Tibial nerve (tissue), 4 donors: ENCODE measurements at regions not wholly inside any gene's neighbourhood (a gene's known extent, or its start where the extent isn't known, plus 50 kb on each side); places are given as distances from the start of the nearest gene placed in this dataset.
"Not testable (repeated sequence)": the region's sequence is repeated elsewhere in the genome, so short reads cannot be mapped to it uniquely, and the experiment has no call there.

Experiments used
- DNase-seq, 2 donors: peaks; one replicate each; pipeline ENCODE4 v3.0.0-alpha.2; 2019; ENCODE audit warnings: low spot score in 2 of 2
- H3K27ac ChIP-seq, 4 donors: fragments of 200-600 bp; sonication (generic) in 3 of 4; one replicate each; pipeline ENCODE4 v1.5.1; 2017 to 2019; ENCODE audit warnings: mild to moderate bottlenecking in 1 of 4
- H3K27me3 ChIP-seq, 2 donors: fragments of 200-600 bp; sonication (generic) in 1 of 2; one replicate each; pipeline versions ENCODE4 v1.5.1 to v1.6.0; 2017 to 2019
- H3K36me3 ChIP-seq, 3 donors: fragments of 200-600 bp; sonication (generic); one replicate each; pipeline ENCODE4 v1.5.1; 2018 to 2019
- H3K4me1 ChIP-seq, 4 donors: fragments of 200-600 bp; sonication (generic) in 3 of 4; one replicate each; pipeline ENCODE4 v1.5.1; 2017 to 2019
- H3K4me3 ChIP-seq, 4 donors: fragments of 200-600 bp; sonication (generic) in 3 of 4; one replicate each; pipeline ENCODE4 v1.5.1; 2017 to 2019; ENCODE audit warnings: mild to moderate bottlenecking in 1 of 4, moderate library complexity in 1 of 4
- H3K9me3 ChIP-seq, 4 donors: fragments of 200-600 bp; sonication (generic) in 3 of 4; one replicate each; pipeline ENCODE4 v1.5.1; 2017 to 2019
- EP300 ChIP-seq, 2 donors: sonication (generic); formaldehyde crosslinking; IDR thresholded peaks; one replicate each; pipeline ENCODE4 v1.6.1; 2017; ENCODE audit warnings: antibody characterized with exemption in 2 of 2, mild to moderate bottlenecking in 1 of 2
- POLR2A ChIP-seq, 2 donors: fragments of 450-650 bp; IDR thresholded peaks; one replicate each; pipeline ENCODE4 v1.6.1; 2017; ENCODE audit warnings: antibody characterized with exemption in 2 of 2, mild to moderate bottlenecking in 2 of 2, moderate library complexity in 2 of 2
- WGBS, 2 donors: methylation state at CpG; one replicate each; pipeline ENCODE4 v1.1.5; 2018; 5-methylcytosine and 5-hydroxymethylcytosine counted together
- TF ChIP-seq, protein P1 (sequence below), 5 experiments: fragments of 200-600 bp in 3 of 5; fragments of 450-650 bp in 2 of 5; sonication (generic) in 3 of 5; IDR thresholded peaks; one replicate each; pipeline ENCODE4 v1.5.1; 2016 to 2019; ENCODE audit warnings: antibody characterized with exemption in 5 of 5, mild to moderate bottlenecking in 3 of 5, moderate library complexity in 2 of 5

DNA sequence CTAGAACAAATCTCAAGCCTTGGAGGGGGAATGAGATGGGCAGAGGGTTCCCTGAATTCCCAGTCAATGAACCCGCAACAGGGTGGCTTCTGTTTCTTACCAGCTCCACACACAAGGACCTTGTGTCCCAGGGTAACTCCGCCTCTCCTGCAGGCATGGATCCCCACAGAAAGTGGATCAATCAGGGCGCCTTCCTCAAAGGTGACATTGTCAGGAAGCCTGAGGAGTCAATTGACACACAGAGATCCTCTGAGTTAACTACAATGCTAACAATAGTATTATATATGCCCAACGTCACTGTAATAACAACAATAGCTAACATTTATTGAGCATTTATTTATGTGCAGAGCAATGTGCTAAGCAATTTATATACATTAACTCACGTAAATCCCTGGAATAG is 98.8 kb downstream of the TRIM69 start:
- H3K9me3 ChIP-seq, H3K36me3 ChIP-seq, DNase-seq, H3K4me3 ChIP-seq, H3K27me3 ChIP-seq, H3K27ac ChIP-seq, H3K4me1 ChIP-seq: not testable (repeated sequence)
- WGBS, 2 donors, result 69 to 74% methylated on average over 4 to 5 of the region's 5 CpGs

DNA sequence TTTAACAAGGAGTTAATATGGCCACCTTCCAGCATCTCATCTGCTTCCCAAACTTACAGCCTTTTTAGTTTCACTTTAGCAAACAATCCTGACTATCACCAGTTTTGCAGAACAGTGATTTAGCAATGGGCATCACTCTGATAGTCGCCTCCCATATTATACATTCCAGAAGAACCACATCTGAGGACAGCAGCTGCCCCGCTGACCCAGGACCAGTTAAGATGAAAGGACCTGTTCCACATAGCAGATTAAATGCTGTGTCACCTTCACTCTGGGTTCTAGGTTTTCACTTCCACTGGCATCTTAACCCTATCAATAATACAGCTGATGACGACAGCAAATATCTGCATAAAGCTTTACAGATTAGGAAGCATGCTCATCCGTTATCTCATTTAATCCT is 99.8 kb downstream of the TRIM69 start:
- no peaks in the 10 kb centered on the region for H3K36me3 ChIP-seq
- 92 to 93% methylated on average over 4 of the region's 4 CpGs for WGBS, 2 donors
- no peak overlapping the region for H3K4me3 ChIP-seq
- no peaks in the 10 kb centered on the region for H3K27me3 ChIP-seq
- no peaks in the 10 kb centered on the region for H3K4me1 ChIP-seq
- TF ChIP-seq EP300 (IDR thresholded peaks at IDR 0.05) (no peak), POLR2A (IDR thresholded peaks at IDR 0.05) (no peak)
- TF ChIP-seq, protein P1, sequence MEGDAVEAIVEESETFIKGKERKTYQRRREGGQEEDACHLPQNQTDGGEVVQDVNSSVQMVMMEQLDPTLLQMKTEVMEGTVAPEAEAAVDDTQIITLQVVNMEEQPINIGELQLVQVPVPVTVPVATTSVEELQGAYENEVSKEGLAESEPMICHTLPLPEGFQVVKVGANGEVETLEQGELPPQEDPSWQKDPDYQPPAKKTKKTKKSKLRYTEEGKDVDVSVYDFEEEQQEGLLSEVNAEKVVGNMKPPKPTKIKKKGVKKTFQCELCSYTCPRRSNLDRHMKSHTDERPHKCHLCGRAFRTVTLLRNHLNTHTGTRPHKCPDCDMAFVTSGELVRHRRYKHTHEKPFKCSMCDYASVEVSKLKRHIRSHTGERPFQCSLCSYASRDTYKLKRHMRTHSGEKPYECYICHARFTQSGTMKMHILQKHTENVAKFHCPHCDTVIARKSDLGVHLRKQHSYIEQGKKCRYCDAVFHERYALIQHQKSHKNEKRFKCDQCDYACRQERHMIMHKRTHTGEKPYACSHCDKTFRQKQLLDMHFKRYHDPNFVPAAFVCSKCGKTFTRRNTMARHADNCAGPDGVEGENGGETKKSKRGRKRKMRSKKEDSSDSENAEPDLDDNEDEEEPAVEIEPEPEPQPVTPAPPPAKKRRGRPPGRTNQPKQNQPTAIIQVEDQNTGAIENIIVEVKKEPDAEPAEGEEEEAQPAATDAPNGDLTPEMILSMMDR (IDR thresholded peaks at IDR 0.05), result no peak
- no peaks in the 10 kb centered on the region for H3K9me3 ChIP-seq
- DNase-seq, result no peak
- no peak overlapping the region for H3K27ac ChIP-seq

DNA sequence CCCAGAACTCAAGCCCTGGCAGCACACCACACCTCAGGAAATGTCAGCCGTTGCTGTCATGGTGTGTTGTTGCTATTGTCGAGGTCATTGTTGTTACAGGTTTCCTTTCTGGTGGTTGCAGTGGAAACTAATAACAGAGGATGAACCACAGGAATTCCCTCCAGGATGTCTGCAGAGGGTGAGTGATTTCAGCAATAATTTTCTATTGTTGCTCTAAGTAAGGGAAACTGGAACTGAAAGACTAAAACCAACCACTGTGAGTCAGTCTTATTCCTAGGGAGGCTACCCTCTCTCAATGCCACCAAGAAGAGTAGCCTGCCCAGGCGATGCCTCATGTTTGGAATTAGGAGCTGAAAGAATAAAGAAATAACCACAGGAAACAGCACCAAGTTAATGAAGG is 102.6 kb downstream of the TRIM69 start:
- not testable (repeated sequence) for DNase-seq, H3K9me3 ChIP-seq, H3K27me3 ChIP-seq, H3K4me1 ChIP-seq, H3K27ac ChIP-seq, H3K36me3 ChIP-seq, H3K4me3 ChIP-seq
- 51 to 57% methylated on average over 3 of the region's 3 CpGs for WGBS, 2 donors

DNA sequence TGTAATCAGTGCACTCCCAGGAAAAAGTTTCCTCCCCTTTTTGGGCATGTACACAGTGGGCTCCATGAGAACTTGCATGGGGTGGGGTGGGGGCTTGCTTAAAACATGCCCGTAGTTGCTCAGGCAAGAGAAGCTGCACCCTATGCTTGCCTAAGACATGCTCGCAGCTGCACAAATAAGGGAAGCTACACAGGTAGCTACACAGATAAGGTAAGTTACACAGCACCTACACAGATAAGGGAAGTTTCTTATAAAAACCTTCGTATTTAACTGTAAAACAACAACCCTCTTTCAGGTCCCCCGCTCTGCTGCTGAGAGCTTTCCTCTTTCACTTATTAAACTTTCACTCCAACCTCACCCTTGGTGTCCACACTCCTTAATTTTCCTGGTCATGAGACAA is 105.4 kb downstream of the TRIM69 start:
- not testable (repeated sequence) for H3K27ac ChIP-seq, H3K36me3 ChIP-seq, H3K27me3 ChIP-seq, H3K9me3 ChIP-seq, DNase-seq, H3K4me3 ChIP-seq, H3K4me1 ChIP-seq
- whole genome bisulfite sequencing, 2 donors, result 90 to 94% methylated on average over 4 of the region's 4 CpGs

DNA sequence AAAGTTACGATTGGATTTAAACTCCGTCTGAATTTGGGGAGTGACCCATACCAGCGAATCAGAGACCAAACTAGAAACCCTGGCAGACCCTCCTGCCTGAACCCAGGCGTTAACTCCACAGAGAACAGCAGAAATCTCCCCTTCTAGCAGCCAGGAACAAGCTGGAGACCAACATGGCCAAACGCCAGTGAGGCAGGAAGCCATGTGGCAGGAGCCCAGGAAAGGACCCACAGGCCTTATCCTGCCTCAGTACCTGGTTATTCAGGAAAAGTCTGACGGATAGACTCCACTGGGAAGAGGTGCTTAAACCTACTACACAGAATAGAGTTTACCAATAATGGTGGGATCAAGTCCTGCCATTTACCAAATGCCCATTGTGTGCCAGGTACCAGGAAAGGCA is 106.6 kb downstream of the TRIM69 start:
- H3K27ac ChIP-seq, H3K4me1 ChIP-seq, H3K27me3 ChIP-seq, H3K9me3 ChIP-seq, H3K36me3 ChIP-seq, H3K4me3 ChIP-seq, DNase-seq: not testable (repeated sequence)
- 66 to 83% methylated on average over 6 of the region's 6 CpGs for WGBS, 2 donors

DNA sequence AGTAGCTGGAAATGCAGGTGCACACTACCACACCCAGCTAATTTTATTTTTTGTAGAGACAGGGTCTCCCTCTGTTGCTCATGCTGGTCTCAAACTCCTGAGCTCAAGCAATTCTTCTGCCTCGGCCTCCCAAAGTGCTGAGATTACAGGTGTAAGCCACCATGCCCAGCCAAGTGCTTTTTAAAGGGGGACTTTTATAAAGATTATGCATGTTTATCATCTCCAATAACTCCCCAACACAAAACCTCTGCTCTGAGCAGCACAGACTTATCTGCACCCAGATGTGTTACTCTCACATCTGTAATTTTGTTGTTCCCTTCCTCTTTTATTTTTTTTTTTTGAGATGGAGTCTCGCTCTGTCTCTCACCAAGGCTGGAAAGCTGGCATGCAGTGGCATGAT is 108.6 kb downstream of the TRIM69 start:
- H3K27ac ChIP-seq, DNase-seq, H3K9me3 ChIP-seq, H3K4me1 ChIP-seq, H3K27me3 ChIP-seq, H3K4me3 ChIP-seq, H3K36me3 ChIP-seq: not testable (repeated sequence)
- 88 to 98% methylated on average over 2 of the region's 2 CpGs for WGBS, 2 donors

DNA sequence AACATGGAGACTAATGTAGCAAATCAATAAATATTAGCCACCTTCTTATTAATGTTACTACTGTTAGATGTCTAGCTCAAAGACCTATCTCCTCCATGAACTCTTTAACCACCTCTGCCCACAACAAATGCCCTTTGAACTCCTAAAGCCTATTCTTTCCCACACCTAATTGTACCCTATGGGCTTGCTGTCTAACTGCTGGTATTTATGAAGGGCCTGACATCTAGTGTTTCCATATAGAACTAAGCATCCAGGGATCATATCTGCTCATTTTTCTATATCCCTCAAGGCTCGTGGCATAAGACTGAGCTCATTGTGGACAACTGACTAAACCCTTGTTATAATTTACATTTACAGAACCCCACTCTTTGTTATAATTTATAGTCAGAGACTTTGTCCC is 109.8 kb downstream of the TRIM69 start:
- not testable (repeated sequence) for H3K9me3 ChIP-seq, H3K36me3 ChIP-seq, H3K27ac ChIP-seq, H3K27me3 ChIP-seq, DNase-seq, H3K4me3 ChIP-seq, H3K4me1 ChIP-seq
- no CpG with 5 or more reads among the region's 1 CpG for WGBS, 2 donors

DNA sequence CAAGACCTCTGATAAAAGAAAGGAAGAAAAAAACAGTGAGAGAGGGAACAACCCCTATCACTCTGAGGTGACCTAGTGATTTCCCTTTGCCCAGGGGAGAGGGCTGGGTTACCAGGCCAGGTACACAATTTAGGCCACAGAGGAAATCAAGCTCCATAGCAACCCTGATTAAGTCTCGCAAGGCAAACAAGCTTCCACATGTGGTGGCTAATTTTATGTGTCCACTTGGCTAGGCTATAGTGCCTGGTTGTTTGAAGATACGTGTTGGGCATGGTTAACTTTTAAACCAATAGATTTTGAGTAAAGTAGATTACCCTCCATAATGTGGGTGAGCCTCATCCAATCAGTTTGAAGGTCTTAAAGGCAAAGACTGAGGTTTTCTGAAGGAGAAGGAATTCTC is 108.9 kb upstream of the TERB2 start:
- not testable (repeated sequence) for H3K36me3 ChIP-seq

DNA sequence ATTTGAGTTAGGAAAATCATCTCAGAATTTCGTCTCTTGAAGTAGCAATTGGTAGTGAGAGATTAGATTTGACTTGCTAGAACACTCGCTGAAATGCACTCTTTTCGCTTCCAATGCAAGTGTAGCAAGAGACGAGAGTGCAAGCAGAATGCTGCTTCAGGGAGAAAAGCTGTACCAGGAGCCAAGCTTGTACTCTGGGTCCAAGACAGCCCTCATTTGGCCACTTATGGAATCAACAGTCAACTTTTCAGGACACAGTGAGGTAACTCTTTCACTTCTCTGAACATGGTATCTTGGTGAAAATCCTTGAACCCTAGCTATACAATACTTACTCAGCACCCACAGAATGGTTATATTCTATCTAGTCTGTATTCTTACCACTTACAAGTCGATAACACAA is 107.6 kb upstream of the TERB2 start:
- not testable (repeated sequence) for H3K27me3 ChIP-seq, H3K9me3 ChIP-seq, H3K4me3 ChIP-seq, H3K4me1 ChIP-seq, H3K36me3 ChIP-seq, DNase-seq, H3K27ac ChIP-seq
- 73 to 74% methylated on average over 5 of the region's 5 CpGs for WGBS, 2 donors

More for the DNA sequence above, 108.9 kb upstream of the TERB2 start:
- not testable (repeated sequence) for H3K4me1 ChIP-seq, H3K9me3 ChIP-seq, DNase-seq, H3K27ac ChIP-seq, H3K4me3 ChIP-seq, H3K27me3 ChIP-seq
- 65 to 79% methylated on average over 2 of the region's 2 CpGs for WGBS, 2 donors

DNA sequence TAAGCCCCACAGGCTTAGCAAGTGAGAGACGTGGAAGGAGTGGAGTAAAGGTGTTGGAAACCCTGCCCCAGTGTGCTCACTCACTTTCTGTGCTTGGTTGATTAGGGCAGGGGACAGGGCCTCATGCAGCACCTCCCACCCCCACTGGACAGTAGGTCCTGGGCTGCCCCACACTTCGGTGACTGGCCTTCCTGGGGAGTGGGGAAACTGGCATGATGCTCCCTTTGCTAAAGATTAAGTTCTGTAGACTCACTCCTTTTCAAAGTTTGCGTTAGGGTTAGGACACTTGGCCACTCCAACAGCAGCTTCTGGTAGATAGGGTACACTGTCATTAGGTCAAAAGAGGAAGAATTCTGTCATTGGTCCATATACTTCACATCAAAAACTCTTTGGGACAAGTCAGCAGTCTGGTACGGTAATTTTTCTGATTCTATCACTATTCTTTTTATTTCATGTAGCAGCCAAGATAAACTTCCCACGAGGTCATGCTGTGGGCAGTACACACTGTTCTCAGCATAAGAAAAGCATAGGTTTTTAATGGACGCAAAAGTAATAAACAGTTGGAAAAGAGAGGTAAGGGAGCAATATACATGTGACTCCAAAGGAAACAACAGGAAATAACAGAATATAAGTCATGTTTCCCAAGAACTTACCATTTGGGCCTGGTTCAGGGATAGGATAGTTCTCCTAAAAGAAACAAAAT is 106.6 kb upstream of the TERB2 start:
- not testable (repeated sequence) for H3K36me3 ChIP-seq, DNase-seq, H3K27ac ChIP-seq, H3K4me3 ChIP-seq, H3K4me1 ChIP-seq, H3K9me3 ChIP-seq, H3K27me3 ChIP-seq
- WGBS, 2 donors, result 45 to 51% methylated on average over 6 of the region's 6 CpGs
